PFSK-1 (cell line): ENCODE measurements at regions not wholly inside any gene's neighbourhood (a gene's known extent, or its start where the extent isn't known, plus 50 kb on each side); places are given as distances from the start of the nearest gene placed in this dataset.

Source experiments
- FOXP2 ChIP-seq: optimal IDR thresholded peaks from 2 replicates; pipeline ENCODE3; 2011; ENCODE audit warnings: borderline replicate concordance, control low read depth, inconsistent platforms; ENCODE audit not compliant: insufficient read depth; ENCODE audit errors: extremely low read length, extremely low read depth
- POLR2AphosphoS5 ChIP-seq: IDR thresholded peaks from 2 replicates; pipeline ENCODE4 v1.6.1; 2012; ENCODE audit warnings: low read depth, mild to moderate bottlenecking, control low read depth, low read length, moderate library complexity
- REST ChIP-seq, 2 experiments: IDR thresholded peaks; 2 replicates each; pipeline versions ENCODE4 v1.6.1 to v1.8.0; 2011 to 2012; ENCODE audit warnings: low read depth in 2 of 2, low read length in 2 of 2, control low read depth in 1 of 2, inconsistent platforms in 1 of 2, mild to moderate bottlenecking in 1 of 2, moderate library complexity in 1 of 2; ENCODE audit not compliant: insufficient read depth in 1 of 2
- SIN3A ChIP-seq: IDR thresholded peaks from 2 replicates; pipeline ENCODE4 v1.6.1; 2012; ENCODE audit warnings: mild to moderate bottlenecking, low read length, moderate library complexity, borderline replicate concordance; ENCODE audit not compliant: insufficient read depth
- TAF1 ChIP-seq: IDR thresholded peaks from 2 replicates; pipeline ENCODE4 v1.6.1; 2012; ENCODE audit warnings: low read length, control low read depth, borderline replicate concordance; ENCODE audit not compliant: insufficient read depth

- no peak for TF ChIP-seq POLR2AphosphoS5
- no peak for TF ChIP-seq REST (IDR thresholded peaks at IDR 0.05; ENCODE audit: insufficient read depth in 1 of 2, low read depth in 2 of 2, low read length in 2 of 2)
- no peak for TF ChIP-seq SIN3A
- TF ChIP-seq FOXP2: no peak
- TF ChIP-seq TAF1: no peak
Observed at GRCh38 chr4:66794390-66795034, 750.8 kb downstream of the CENPC start.

GRCh38 chr4:66791686-66792085 lies 753.6 kb downstream of the CENPC start:
- TF ChIP-seq FOXP2: no peak
- TF ChIP-seq TAF1: no peak
- TF ChIP-seq SIN3A: no peak
- no peak for TF ChIP-seq REST (IDR thresholded peaks at IDR 0.05; ENCODE audit: insufficient read depth in 1 of 2, low read depth in 2 of 2, low read length in 2 of 2)
- no peak for TF ChIP-seq POLR2AphosphoS5

GRCh38 chr4:66785479-66785878 lies 759.8 kb downstream of the CENPC start:
- TF ChIP-seq SIN3A (no peak), REST (IDR thresholded peaks at IDR 0.05; ENCODE audit: insufficient read depth in 1 of 2, low read depth in 2 of 2, low read length in 2 of 2) (no peak), TAF1 (no peak), FOXP2 (no peak), POLR2AphosphoS5 (no peak)

- TF ChIP-seq FOXP2: no peak
- no peak for TF ChIP-seq REST (IDR thresholded peaks at IDR 0.05; ENCODE audit: insufficient read depth in 1 of 2, low read depth in 2 of 2, low read length in 2 of 2)
- TF ChIP-seq TAF1: no peak
- TF ChIP-seq POLR2AphosphoS5: no peak
- no peak for TF ChIP-seq SIN3A
Observed at GRCh38 chr4:66777097-66777496, 768.2 kb downstream of the CENPC start.

GRCh38 chr4:66769441-66769840 lies 775.9 kb downstream of the CENPC start:
- TF ChIP-seq REST (IDR thresholded peaks at IDR 0.05; ENCODE audit: insufficient read depth in 1 of 2, low read depth in 2 of 2, low read length in 2 of 2): no peak
- no peak for TF ChIP-seq SIN3A
- no peak for TF ChIP-seq POLR2AphosphoS5
- TF ChIP-seq FOXP2: no peak
- no peak for TF ChIP-seq TAF1
